ENCODE measurements at regions not wholly inside any gene's neighbourhood (a gene's known extent, or its start where the extent isn't known, plus 50 kb on each side); places are given as distances from the start of the nearest gene placed in this dataset.

GRCh38 chr6:167476844-167477595 lies 152.1 kb downstream of the TTLL2 start:
- Mint-ChIP-seq H3K9me3 (peaks cover 0 to 4% (median 0%) of the 10 kb centered on the region in 7 donors), H3K4me3 (no peak overlapping the region), H3K4me1 (peaks cover 9% of the 10 kb centered on the region), H3K27ac (no peak overlapping the region), H3K36me3 (no peaks in the 10 kb centered on the region), H3K27me3 (ENCODE audit: low read depth in 3 of 3) (peaks cover 2 to 7% (median 6%) of the 10 kb centered on the region in 3 donors)
- H4K20me1 ChIP-seq (ENCODE audit: insufficient read depth, low read length): no peaks in the 10 kb centered on the region
- H3K79me2 ChIP-seq (ENCODE audit: insufficient read depth, low read length): no peaks in the 10 kb centered on the region
- no peaks in the 10 kb centered on the region for H3K27me3 ChIP-seq (ENCODE audit: control insufficient read depth in 2 of 2, insufficient read depth in 2 of 2, low read length in 2 of 2)
- H3K4me1 ChIP-seq (ENCODE audit: control insufficient read depth in 1 of 2, insufficient read depth in 2 of 2, low read length in 2 of 2): peaks cover 0 to 10% of the 10 kb centered on the region in 2 donors
- H3K4me3 ChIP-seq (replicated peaks in 1 of 3; ENCODE audit: low read depth in 2 of 3, low read length in 3 of 3): no peak overlapping the region
- intact Hi-C loops (cut with micrococcal nuclease): no loop called here
- H2AFZ ChIP-seq (ENCODE audit: insufficient read depth, low read depth, low read length, poor library complexity, severe bottlenecking): no peak overlapping the region
- TF ChIP-seq CTCF (IDR thresholded peaks at IDR 0.05): no peak
- WGBS (ENCODE audit: insufficient coverage): 100% methylated on average over 7 of the region's 16 CpGs
- H3K9ac ChIP-seq (ENCODE audit: insufficient read depth, low read length, poor library complexity, severe bottlenecking): no peak overlapping the region
- no peak overlapping the region for H3K4me2 ChIP-seq (replicated peaks; ENCODE audit: extremely low read depth, low read length, poor library complexity, severe bottlenecking)
- H3K27ac ChIP-seq (ENCODE audit: low read depth in 1 of 2, low read length in 2 of 2): no peak overlapping the region
- DNase-seq: no peak
- H3K9me3 ChIP-seq (replicated peaks in 1 of 2; ENCODE audit: control insufficient read depth in 1 of 2, insufficient read depth in 1 of 2, low read length in 2 of 2): no peaks in the 10 kb centered on the region
- no peaks in the 10 kb centered on the region for H3K36me3 ChIP-seq (replicated peaks in 1 of 2; ENCODE audit: control insufficient read depth in 1 of 2, insufficient read depth in 2 of 2, low read length in 2 of 2)

GRCh38 chr6:167477688-167478087 lies 152.8 kb downstream of the TTLL2 start:
- Histone ChIP-seq H3K4me1 (ENCODE audit: control insufficient read depth in 1 of 2, insufficient read depth in 2 of 2, low read length in 2 of 2) (peaks cover 0 to 10% of the 10 kb centered on the region in 2 donors), H3K4me3 (replicated peaks in 1 of 3; ENCODE audit: low read depth in 2 of 3, low read length in 3 of 3) (no peak overlapping the region), H3K36me3 (replicated peaks in 1 of 2; ENCODE audit: control insufficient read depth in 1 of 2, insufficient read depth in 2 of 2, low read length in 2 of 2) (no peaks in the 10 kb centered on the region), H3K79me2 (ENCODE audit: insufficient read depth, low read length) (no peaks in the 10 kb centered on the region), H3K27me3 (ENCODE audit: control insufficient read depth in 2 of 2, insufficient read depth in 2 of 2, low read length in 2 of 2) (no peaks in the 10 kb centered on the region), H3K9me3 (replicated peaks in 1 of 2; ENCODE audit: control insufficient read depth in 1 of 2, insufficient read depth in 1 of 2, low read length in 2 of 2) (no peaks in the 10 kb centered on the region), H2AFZ (ENCODE audit: insufficient read depth, low read depth, low read length, poor library complexity, severe bottlenecking) (no peak overlapping the region), H4K20me1 (ENCODE audit: insufficient read depth, low read length) (no peaks in the 10 kb centered on the region), H3K9ac (ENCODE audit: insufficient read depth, low read length, poor library complexity, severe bottlenecking) (no peak overlapping the region), H3K4me2 (replicated peaks; ENCODE audit: extremely low read depth, low read length, poor library complexity, severe bottlenecking) (no peak overlapping the region), H3K27ac (ENCODE audit: low read depth in 1 of 2, low read length in 2 of 2) (no peak overlapping the region)
- no peak overlapping the region for H3K4me3 Mint-ChIP-seq
- intact Hi-C loops (cut with micrococcal nuclease): no loop called here
- H3K4me1 Mint-ChIP-seq: peaks cover 9% of the 10 kb centered on the region
- H3K36me3 Mint-ChIP-seq: no peaks in the 10 kb centered on the region
- no peak for DNase-seq
- TF ChIP-seq CTCF (IDR thresholded peaks at IDR 0.05): no peak
- H3K27me3 Mint-ChIP-seq (ENCODE audit: low read depth in 3 of 3): peaks cover 2 to 5% (median 4%) of the 10 kb centered on the region in 3 donors
- no peak overlapping the region for H3K27ac Mint-ChIP-seq
- peaks cover 0 to 4% (median 0%) of the 10 kb centered on the region in 7 donors for H3K9me3 Mint-ChIP-seq
- 95% methylated on average over 5 of the region's 9 CpGs for WGBS (ENCODE audit: insufficient coverage)

Measured in CD14-positive monocyte (primary cell).